SK-N-SH treated with all-trans-retinoic acid at 6 μM for 48 hours (cell line): ENCODE measurements at regions not wholly inside any gene's neighbourhood (a gene's known extent, or its start where the extent isn't known, plus 50 kb on each side); places are given as distances from the start of the nearest gene placed in this dataset.

ENCODE experiments used
- ATAC-seq: fragments of 200-7000 bp; cut with Tn5 transposase; 3 replicates; pipeline ENCODE4 v1.9.1; 2020; ENCODE audit warnings: mild to moderate bottlenecking, moderate library complexity
- ARNTL ChIP-seq: fragments of 450-650 bp; formaldehyde crosslinking; IDR thresholded peaks from 2 replicates; pipeline ENCODE4 v1.5.0; 2020; ENCODE audit warnings: low read depth, mild to moderate bottlenecking, moderate library complexity, borderline replicate concordance
- BACH2 ChIP-seq: fragments of 250-450 bp; sonication (Bioruptor Pico); IDR thresholded peaks from 2 replicates; pipeline ENCODE4 v1.9.0; 2021; ENCODE audit warnings: mild to moderate bottlenecking, borderline replicate concordance
- CREB5 ChIP-seq: fragments of 250-450 bp; sonication (Bioruptor Pico); IDR thresholded peaks from 2 replicates; pipeline ENCODE4 v1.5.1; 2020; ENCODE audit warnings: low read depth, mild to moderate bottlenecking, moderate library complexity
- CSDC2 ChIP-seq: fragments of 250-450 bp; sonication (Bioruptor Pico); IDR thresholded peaks from 2 replicates; pipeline ENCODE4 v1.5.0; 2020; ENCODE audit warnings: mild to moderate bottlenecking, moderate library complexity
- CSRNP3 ChIP-seq: fragments of 250-450 bp; sonication (Bioruptor Pico); IDR thresholded peaks from 2 replicates; pipeline ENCODE4 v1.5.1; 2021; ENCODE audit warnings: mild to moderate bottlenecking, moderate library complexity
- ESRRG ChIP-seq: fragments of 250-450 bp; sonication (Bioruptor Pico); IDR thresholded peaks from 2 replicates; pipeline ENCODE4 v1.6.1; 2021; ENCODE audit warnings: mild to moderate bottlenecking
- GLIS3 ChIP-seq: fragments of 250-450 bp; sonication (Bioruptor Pico); IDR thresholded peaks from 2 replicates; pipeline ENCODE4 v1.5.0; 2020; ENCODE audit warnings: mild to moderate bottlenecking, moderate library complexity
- ISL1 ChIP-seq: fragments of 250-450 bp; sonication (Bioruptor Pico); IDR thresholded peaks from 2 replicates; pipeline ENCODE4 v2.1.2; 2022; ENCODE audit warnings: mild to moderate bottlenecking, moderate library complexity
- OSR1 ChIP-seq: fragments of 250-450 bp; sonication (Bioruptor Pico); IDR thresholded peaks from 2 replicates; pipeline ENCODE4 v1.8.0; 2022; ENCODE audit warnings: moderate library complexity, mild to moderate bottlenecking, inconsistent platforms
- POU6F1 ChIP-seq: fragments of 250-450 bp; sonication (Bioruptor Pico); IDR thresholded peaks from 2 replicates; pipeline ENCODE4 v1.8.0; 2021; ENCODE audit warnings: low read depth, mild to moderate bottlenecking, moderate library complexity, borderline replicate concordance
- PPARA ChIP-seq: fragments of 250-450 bp; sonication (Bioruptor Pico); IDR thresholded peaks from 2 replicates; pipeline ENCODE4 v1.5.0; 2020; ENCODE audit warnings: mild to moderate bottlenecking, borderline replicate concordance
- RARB ChIP-seq: fragments of 250-450 bp; sonication (Bioruptor Pico); IDR thresholded peaks from 2 replicates; pipeline ENCODE4 v1.8.0; 2021; ENCODE audit warnings: mild to moderate bottlenecking, moderate library complexity
- SNAI2 ChIP-seq: fragments of 250-450 bp; sonication (Bioruptor Pico); IDR thresholded peaks from 2 replicates; pipeline ENCODE4 v1.5.0; 2020; ENCODE audit warnings: mild to moderate bottlenecking, moderate library complexity
- TCF4 ChIP-seq: fragments of 250-450 bp; sonication (Bioruptor Pico); IDR thresholded peaks from 2 replicates; pipeline ENCODE4 v1.8.0; 2021; ENCODE audit warnings: mild to moderate bottlenecking, moderate library complexity, borderline replicate concordance
- TSHZ2 ChIP-seq: fragments of 250-450 bp; sonication (Bioruptor Pico); IDR thresholded peaks from 2 replicates; pipeline ENCODE4 v1.5.0; 2020; ENCODE audit warnings: mild to moderate bottlenecking, moderate library complexity
- ZC3H10 ChIP-seq: fragments of 250-450 bp; sonication (Bioruptor Pico); IDR thresholded peaks from 2 replicates; pipeline ENCODE4 v1.5.1; 2021; ENCODE audit warnings: mild to moderate bottlenecking, moderate library complexity
- ZFP3 ChIP-seq: fragments of 250-450 bp; sonication (Bioruptor Pico); IDR thresholded peaks from 2 replicates; pipeline ENCODE4 v1.5.0; 2020; ENCODE audit warnings: mild to moderate bottlenecking, moderate library complexity
- ZFP30 ChIP-seq: fragments of 450-650 bp; formaldehyde crosslinking; IDR thresholded peaks from 2 replicates; pipeline ENCODE4 v1.5.0; 2022; ENCODE audit warnings: mild to moderate bottlenecking, moderate library complexity
- ZNF70 ChIP-seq: fragments of 450-650 bp; formaldehyde crosslinking; IDR thresholded peaks from 2 replicates; pipeline ENCODE4 v1.5.0; 2020; ENCODE audit warnings: mild to moderate bottlenecking, moderate library complexity
- ZNF8 ChIP-seq: fragments of 450-650 bp; formaldehyde crosslinking; IDR thresholded peaks from 2 replicates; pipeline ENCODE4 v1.5.0; 2020; ENCODE audit warnings: mild to moderate bottlenecking, moderate library complexity

- no peak for ATAC-seq
Observed at GRCh38 chr1:106277786-106278185, 778.7 kb upstream of the PRMT6 start.

GRCh38 chr1:106278716-106279115, 777.8 kb upstream of the PRMT6 start:
- no peak for ATAC-seq
- TF ChIP-seq OSR1 (CRISPR knock-in tag) = no peak
- no peak for TF ChIP-seq PPARA (CRISPR knock-in tag)
- TF ChIP-seq TSHZ2 = no peak
- TF ChIP-seq ZC3H10 (CRISPR knock-in tag) = no peak
- no peak for TF ChIP-seq ZFP30 (CRISPR knock-in tag)
- TF ChIP-seq ZFP3 (CRISPR knock-in tag) = no peak
- TF ChIP-seq ESRRG = no peak
- TF ChIP-seq TCF4 (CRISPR knock-in tag) = no peak
- TF ChIP-seq CSDC2 = no peak

More at GRCh38 chr1:106277786-106278185, 778.7 kb upstream of the PRMT6 start:
- TF ChIP-seq RARB (no peak), SNAI2 (CRISPR knock-in tag) (no peak), GLIS3 (CRISPR knock-in tag) (no peak), CSRNP3 (CRISPR knock-in tag) (no peak)

GRCh38 chr1:106289265-106289928, 767.1 kb upstream of the PRMT6 start:
- no peak for ATAC-seq
- no peak for TF ChIP-seq OSR1 (CRISPR knock-in tag)
- no peak for TF ChIP-seq BACH2 (CRISPR knock-in tag)
- TF ChIP-seq POU6F1 (CRISPR knock-in tag) = no peak
- TF ChIP-seq GLIS3 (CRISPR knock-in tag) = no peak
- TF ChIP-seq SNAI2 (CRISPR knock-in tag) = no peak
- TF ChIP-seq RARB = no peak
- TF ChIP-seq ZFP30 (CRISPR knock-in tag) = no peak
- no peak for TF ChIP-seq TCF4 (CRISPR knock-in tag)
- TF ChIP-seq TSHZ2 = no peak
- TF ChIP-seq ZFP3 (CRISPR knock-in tag) = no peak
- no peak for TF ChIP-seq ZC3H10 (CRISPR knock-in tag)
- TF ChIP-seq ZNF8 = no peak
- TF ChIP-seq, all 23 proteins: peak for 0

GRCh38 chr1:106290805-106291501, 765.5 kb upstream of the PRMT6 start:
- ATAC-seq = no peak
- TF ChIP-seq CREB5 (no peak), RARB (no peak), ISL1 (CRISPR knock-in tag) (no peak), CSRNP3 (CRISPR knock-in tag) (no peak), SNAI2 (CRISPR knock-in tag) (no peak), ARNTL (CRISPR knock-in tag) (no peak), BACH2 (CRISPR knock-in tag) (no peak), PPARA (CRISPR knock-in tag) (no peak), ZNF70 (CRISPR knock-in tag) (no peak)
